HepG2 (cell line): ENCODE measurements at regions not wholly inside any gene's neighbourhood (a gene's known extent, or its start where the extent isn't known, plus 50 kb on each side); places are given as distances from the start of the nearest gene placed in this dataset.
A peak's percentile ranks its signal among the peaks of the same experiment; 100 is the strongest.

Source experiments
- DDIT3 ChIP-seq: sonication (generic); formaldehyde crosslinking; IDR thresholded peaks from 2 replicates; pipeline ENCODE4 v1.4.0; 2020; ENCODE audit warnings: mild to moderate bottlenecking, missing genetic modification reagents
- E2F2 ChIP-seq: sonication (generic); formaldehyde crosslinking; IDR thresholded peaks from 2 replicates; pipeline ENCODE4 v1.4.0; 2020; ENCODE audit warnings: missing genetic modification reagents, borderline replicate concordance
- HNRNPH1 ChIP-seq: fragments of 200-400 bp; formaldehyde crosslinking; optimal IDR thresholded peaks from 2 replicates; pipeline ENCODE3; 2017; ENCODE audit warnings: mild to moderate bottlenecking, low read depth, low read length
- HNRNPUL1 ChIP-seq: fragments of 200-400 bp; formaldehyde crosslinking; IDR thresholded peaks from 2 replicates; pipeline ENCODE4 v1.6.1; 2017; ENCODE audit warnings: low read depth, mild to moderate bottlenecking, low read length, moderate library complexity
- MED13 ChIP-seq: sonication (generic); formaldehyde crosslinking; IDR thresholded peaks from 2 replicates; pipeline ENCODE4 v1.5.0; 2020; ENCODE audit warnings: missing genetic modification reagents
- NFAT5 ChIP-seq: sonication (generic); formaldehyde crosslinking; IDR thresholded peaks from 2 replicates; pipeline ENCODE4 v1.4.0; 2020; ENCODE audit warnings: missing genetic modification reagents
- NFE2L2 ChIP-seq: fragments of 150-350 bp; IDR thresholded peaks from 2 replicates; pipeline ENCODE4 v1.6.1; 2014; ENCODE audit warnings: low read length
- PAX8 ChIP-seq: sonication (generic); formaldehyde crosslinking; IDR thresholded peaks from 2 replicates; pipeline ENCODE4 v1.8.0; 2022; ENCODE audit warnings: mild to moderate bottlenecking, missing genetic modification reagents, borderline replicate concordance
- TBX2 ChIP-seq: sonication (generic); formaldehyde crosslinking; IDR thresholded peaks from 2 replicates; pipeline ENCODE4 v1.5.0; 2020; ENCODE audit warnings: missing genetic modification reagents, mild to moderate bottlenecking, borderline replicate concordance
- THAP9 ChIP-seq: sonication (generic); formaldehyde crosslinking; IDR thresholded peaks from 2 replicates; pipeline ENCODE4; 2020; ENCODE audit warnings: missing genetic modification reagents, mild to moderate bottlenecking, borderline replicate concordance
- ZNF382 ChIP-seq: sonication (generic); formaldehyde crosslinking; IDR thresholded peaks from 2 replicates; pipeline ENCODE4 v1.5.0; 2020; ENCODE audit warnings: missing genetic modification reagents, mild to moderate bottlenecking, borderline replicate concordance
- ZNF44 ChIP-seq: sonication (generic); formaldehyde crosslinking; IDR thresholded peaks from 2 replicates; pipeline ENCODE4 v1.5.1; 2020; ENCODE audit warnings: mild to moderate bottlenecking, missing genetic modification reagents
- ZNF687 ChIP-seq: sonication (generic); formaldehyde crosslinking; IDR thresholded peaks from 2 replicates; pipeline ENCODE4 v1.5.1; 2020; ENCODE audit warnings: mild to moderate bottlenecking, missing genetic modification reagents, moderate library complexity
- ZNF781 ChIP-seq: sonication (generic); formaldehyde crosslinking; IDR thresholded peaks from 2 replicates; pipeline ENCODE4 v1.5.1; 2020; ENCODE audit warnings: borderline replicate concordance, mild to moderate bottlenecking, missing genetic modification reagents; ENCODE audit errors: not compliant biosample characterization

GRCh38 chr7:25952261-25953057, 199.5 kb upstream of the NFE2L3 start (continued):
- TF ChIP-seq E2F2 (CRISPR knock-in tag) = no peak
- TF ChIP-seq DDIT3 (CRISPR knock-in tag) = 0 out of 2 replicates have a peak, but pooled peaks have one; percentile 61
- no peak for TF ChIP-seq HNRNPH1
- peak; percentile 65; the same call in 1 of the 2 replicates for TF ChIP-seq NFAT5 (CRISPR knock-in tag)
- no peak for TF ChIP-seq ZNF382 (CRISPR knock-in tag)
- no peak for TF ChIP-seq ZNF44 (CRISPR knock-in tag)
- TF ChIP-seq PAX8 (CRISPR knock-in tag) = no peak
- no peak for TF ChIP-seq NFE2L2
- no peak for TF ChIP-seq HNRNPUL1
- TF ChIP-seq TBX2 (CRISPR knock-in tag) = peak; percentile 87
- peak; percentile 34; the same call in 1 of the 2 replicates for TF ChIP-seq THAP9 (CRISPR knock-in tag)
- peak; percentile 81 for TF ChIP-seq ZNF687 (CRISPR knock-in tag)
- peak; percentile 51 for TF ChIP-seq ZNF781 (CRISPR knock-in tag)
- no peak for TF ChIP-seq MED13 (CRISPR knock-in tag)
